ENCODE measurements at regions not wholly inside any gene's neighbourhood (a gene's known extent, or its start where the extent isn't known, plus 50 kb on each side); places are given as distances from the start of the nearest gene placed in this dataset.

GRCh38 chr10:33493497-33493896 is 159.0 kb upstream of the NRP1 start:
- no peak for DNase-seq (ENCODE audit: low read depth in 4 of 6, low spot score in 6 of 6)
- H3K27me3 ChIP-seq (ENCODE audit: control insufficient read depth, insufficient read depth, low read length): no peaks in the 10 kb centered on the region
- no peaks in the 10 kb centered on the region for H3K4me1 ChIP-seq (ENCODE audit: control insufficient read depth, insufficient read depth, low read length)
- no peak overlapping the region for H3K4me3 ChIP-seq (ENCODE audit: low read depth, low read length)
- no peaks in the 10 kb centered on the region for H3K36me3 ChIP-seq (ENCODE audit: control insufficient read depth, insufficient read depth, low read length)
- no peak overlapping the region for H3K27ac ChIP-seq (ENCODE audit: low read depth, low read length)
- no CpG with 5 or more reads among the region's 3 CpGs for WGBS (ENCODE audit: insufficient coverage)
- H3K9me3 ChIP-seq (ENCODE audit: control insufficient read depth, insufficient read depth, low read length): no peaks in the 10 kb centered on the region

- Histone ChIP-seq H3K4me3 (ENCODE audit: low read depth, low read length) (no peak overlapping the region), H3K27me3 (ENCODE audit: control insufficient read depth, insufficient read depth, low read length) (no peaks in the 10 kb centered on the region), H3K36me3 (ENCODE audit: control insufficient read depth, insufficient read depth, low read length) (no peaks in the 10 kb centered on the region), H3K4me1 (ENCODE audit: control insufficient read depth, insufficient read depth, low read length) (no peaks in the 10 kb centered on the region), H3K27ac (ENCODE audit: low read depth, low read length) (no peak overlapping the region), H3K9me3 (ENCODE audit: control insufficient read depth, insufficient read depth, low read length) (no peaks in the 10 kb centered on the region)
- no CpG with 5 or more reads among the region's 4 CpGs for WGBS (ENCODE audit: insufficient coverage)
- no peak for DNase-seq (ENCODE audit: low read depth in 4 of 6, low spot score in 6 of 6)
Observed at GRCh38 chr10:33492701-33493345, 158.4 kb upstream of the NRP1 start.

- H3K4me1 ChIP-seq (ENCODE audit: control insufficient read depth, insufficient read depth, low read length): no peaks in the 10 kb centered on the region
- H3K4me3 ChIP-seq (ENCODE audit: low read depth, low read length): no peak overlapping the region
- H3K9me3 ChIP-seq (ENCODE audit: control insufficient read depth, insufficient read depth, low read length): no peaks in the 10 kb centered on the region
- DNase-seq (ENCODE audit: low read depth in 4 of 6, low spot score in 6 of 6): no peak
- H3K27me3 ChIP-seq (ENCODE audit: control insufficient read depth, insufficient read depth, low read length): no peaks in the 10 kb centered on the region
- 91% methylated on average over 3 of the region's 6 CpGs for WGBS (ENCODE audit: insufficient coverage)
- H3K27ac ChIP-seq (ENCODE audit: low read depth, low read length): no peak overlapping the region
- no peaks in the 10 kb centered on the region for H3K36me3 ChIP-seq (ENCODE audit: control insufficient read depth, insufficient read depth, low read length)
Observed at GRCh38 chr10:33489501-33490176, 155.2 kb upstream of the NRP1 start.

- H3K36me3 ChIP-seq (ENCODE audit: control insufficient read depth, insufficient read depth, low read length): no peaks in the 10 kb centered on the region
- DNase-seq (ENCODE audit: low read depth in 4 of 6, low spot score in 6 of 6): peak in 1 of 6 donors; percentile 3
- 40% methylated on average over 1 of the region's 4 CpGs for WGBS (ENCODE audit: insufficient coverage)
- H3K9me3 ChIP-seq (ENCODE audit: control insufficient read depth, insufficient read depth, low read length): no peaks in the 10 kb centered on the region
- no peak overlapping the region for H3K27ac ChIP-seq (ENCODE audit: low read depth, low read length)
- H3K4me3 ChIP-seq (ENCODE audit: low read depth, low read length): no peak overlapping the region
- H3K27me3 ChIP-seq (ENCODE audit: control insufficient read depth, insufficient read depth, low read length): no peaks in the 10 kb centered on the region
- no peaks in the 10 kb centered on the region for H3K4me1 ChIP-seq (ENCODE audit: control insufficient read depth, insufficient read depth, low read length)
Observed at GRCh38 chr10:33487014-33487776, 152.7 kb upstream of the NRP1 start.

- 50% methylated on average over 2 of the region's 3 CpGs for WGBS (ENCODE audit: insufficient coverage)
- H3K27me3 ChIP-seq (ENCODE audit: control insufficient read depth, insufficient read depth, low read length): no peaks in the 10 kb centered on the region
- no peaks in the 10 kb centered on the region for H3K36me3 ChIP-seq (ENCODE audit: control insufficient read depth, insufficient read depth, low read length)
- no peak overlapping the region for H3K27ac ChIP-seq (ENCODE audit: low read depth, low read length)
- H3K4me3 ChIP-seq (ENCODE audit: low read depth, low read length): no peak overlapping the region
- DNase-seq (ENCODE audit: low read depth in 4 of 6, low spot score in 6 of 6): no peak
- H3K4me1 ChIP-seq (ENCODE audit: control insufficient read depth, insufficient read depth, low read length): no peaks in the 10 kb centered on the region
- H3K9me3 ChIP-seq (ENCODE audit: control insufficient read depth, insufficient read depth, low read length): no peaks in the 10 kb centered on the region
Observed at GRCh38 chr10:33485276-33485675, 150.8 kb upstream of the NRP1 start.

- H3K4me1 ChIP-seq (ENCODE audit: control insufficient read depth, insufficient read depth, low read length): no peaks in the 10 kb centered on the region
- H3K4me3 ChIP-seq (ENCODE audit: low read depth, low read length): no peak overlapping the region
- no peaks in the 10 kb centered on the region for H3K27me3 ChIP-seq (ENCODE audit: control insufficient read depth, insufficient read depth, low read length)
- WGBS (ENCODE audit: insufficient coverage): 65% methylated on average over 2 of the region's 2 CpGs
- no peak overlapping the region for H3K27ac ChIP-seq (ENCODE audit: low read depth, low read length)
- peak in 1 of 6 donors; percentile 38 for DNase-seq (ENCODE audit: low read depth in 4 of 6, low spot score in 6 of 6)
- H3K9me3 ChIP-seq (ENCODE audit: control insufficient read depth, insufficient read depth, low read length): no peaks in the 10 kb centered on the region
- no peaks in the 10 kb centered on the region for H3K36me3 ChIP-seq (ENCODE audit: control insufficient read depth, insufficient read depth, low read length)
Observed at GRCh38 chr10:33484787-33485186, 150.3 kb upstream of the NRP1 start.

- no peaks in the 10 kb centered on the region for H3K36me3 ChIP-seq (ENCODE audit: control insufficient read depth, insufficient read depth, low read length)
- no peak overlapping the region for H3K4me3 ChIP-seq (ENCODE audit: low read depth, low read length)
- no peaks in the 10 kb centered on the region for H3K9me3 ChIP-seq (ENCODE audit: control insufficient read depth, insufficient read depth, low read length)
- no peaks in the 10 kb centered on the region for H3K4me1 ChIP-seq (ENCODE audit: control insufficient read depth, insufficient read depth, low read length)
- H3K27ac ChIP-seq (ENCODE audit: low read depth, low read length): no peak overlapping the region
- H3K27me3 ChIP-seq (ENCODE audit: control insufficient read depth, insufficient read depth, low read length): no peaks in the 10 kb centered on the region
- no peak for DNase-seq (ENCODE audit: low read depth in 4 of 6, low spot score in 6 of 6)
- WGBS (ENCODE audit: insufficient coverage): 62% methylated on average over 2 of the region's 3 CpGs
Observed at GRCh38 chr10:33483816-33484190, 149.3 kb upstream of the NRP1 start.

- WGBS (ENCODE audit: insufficient coverage): 0% methylated on average over 2 of the region's 5 CpGs
- H3K27me3 ChIP-seq (ENCODE audit: control insufficient read depth, insufficient read depth, low read length): no peaks in the 10 kb centered on the region
- H3K9me3 ChIP-seq (ENCODE audit: control insufficient read depth, insufficient read depth, low read length): no peaks in the 10 kb centered on the region
- H3K27ac ChIP-seq (ENCODE audit: low read depth, low read length): no peak overlapping the region
- no peaks in the 10 kb centered on the region for H3K4me1 ChIP-seq (ENCODE audit: control insufficient read depth, insufficient read depth, low read length)
- no peak overlapping the region for H3K4me3 ChIP-seq (ENCODE audit: low read depth, low read length)
- no peaks in the 10 kb centered on the region for H3K36me3 ChIP-seq (ENCODE audit: control insufficient read depth, insufficient read depth, low read length)
- peak in 3 of 6 donors; percentile 1 to 85 (median 34) for DNase-seq (ENCODE audit: low read depth in 4 of 6, low spot score in 6 of 6)
Observed at GRCh38 chr10:33483124-33483815, 148.8 kb upstream of the NRP1 start.

GRCh38 chr10:33482486-33482885 is 148.0 kb upstream of the NRP1 start:
- H3K9me3 ChIP-seq (ENCODE audit: control insufficient read depth, insufficient read depth, low read length): no peaks in the 10 kb centered on the region
- no peaks in the 10 kb centered on the region for H3K36me3 ChIP-seq (ENCODE audit: control insufficient read depth, insufficient read depth, low read length)
- WGBS (ENCODE audit: insufficient coverage): 56% methylated on average over 5 of the region's 5 CpGs
- no peak for DNase-seq (ENCODE audit: low read depth in 4 of 6, low spot score in 6 of 6)
- no peaks in the 10 kb centered on the region for H3K4me1 ChIP-seq (ENCODE audit: control insufficient read depth, insufficient read depth, low read length)
- H3K27me3 ChIP-seq (ENCODE audit: control insufficient read depth, insufficient read depth, low read length): no peaks in the 10 kb centered on the region
- H3K4me3 ChIP-seq (ENCODE audit: low read depth, low read length): no peak overlapping the region
- no peak overlapping the region for H3K27ac ChIP-seq (ENCODE audit: low read depth, low read length)
